Tibial nerve (tissue), 4 donors: ENCODE measurements at regions not wholly inside any gene's neighbourhood (a gene's known extent, or its start where the extent isn't known, plus 50 kb on each side); places are given as distances from the start of the nearest gene placed in this dataset.

Experiments used
- CTCF ChIP-seq, 5 experiments: fragments of 200-600 bp in 3 of 5; fragments of 450-650 bp in 2 of 5; sonication (generic) in 3 of 5; IDR thresholded peaks; one replicate each; pipeline ENCODE4 v1.5.1; 2016 to 2019; ENCODE audit warnings: antibody characterized with exemption in 5 of 5, mild to moderate bottlenecking in 3 of 5, moderate library complexity in 2 of 5
- EP300 ChIP-seq, 2 donors: sonication (generic); formaldehyde crosslinking; IDR thresholded peaks; one replicate each; pipeline ENCODE4 v1.6.1; 2017; ENCODE audit warnings: antibody characterized with exemption in 2 of 2, mild to moderate bottlenecking in 1 of 2
- POLR2A ChIP-seq, 2 donors: fragments of 450-650 bp; IDR thresholded peaks; one replicate each; pipeline ENCODE4 v1.6.1; 2017; ENCODE audit warnings: antibody characterized with exemption in 2 of 2, mild to moderate bottlenecking in 2 of 2, moderate library complexity in 2 of 2

- TF ChIP-seq POLR2A (IDR thresholded peaks at IDR 0.05) (no peak), CTCF (IDR thresholded peaks at IDR 0.05) (no peak), EP300 (IDR thresholded peaks at IDR 0.05) (no peak)
Measured at GRCh38 chr4:144465546-144465945, 180.4 kb upstream of the HHIP start.
